HL-60 (cell line): ENCODE measurements at regions not wholly inside any gene's neighbourhood (a gene's known extent, or its start where the extent isn't known, plus 50 kb on each side); places are given as distances from the start of the nearest gene placed in this dataset.

ENCODE experiments used
- DNase-seq, 2 experiments: peaks; one replicate each; pipeline ENCODE4 v3.0.0-alpha.2; 2010 to 2020; ENCODE audit warnings: low read depth in 1 of 2, low spot score in 1 of 2
- H3K27ac ChIP-seq: fragments of 250-450 bp; sonication (Bioruptor Pico); replicated peaks from 2 replicates; pipeline ENCODE4 v1.5.1; 2020; ENCODE audit warnings: mild to moderate bottlenecking, moderate library complexity
- H3K27me3 ChIP-seq: fragments of 250-450 bp; sonication (Bioruptor Pico); 2 replicates; pipeline ENCODE4 v1.5.1; 2021; ENCODE audit warnings: mild to moderate bottlenecking, moderate library complexity; ENCODE audit not compliant: insufficient read depth, poor library complexity, severe bottlenecking
- H3K4me3 ChIP-seq: replicated peaks from 2 replicates; pipeline ENCODE4 v1.5.1; 2011; ENCODE audit warnings: mild to moderate bottlenecking, control low read depth, low read length; ENCODE audit not compliant: insufficient read depth
- CTCF ChIP-seq: IDR thresholded peaks from one replicate; pipeline ENCODE4 v1.5.1; 2011; ENCODE audit warnings: low read length, control low read depth, inconsistent platforms; ENCODE audit not compliant: insufficient read depth
- GABPA ChIP-seq: IDR thresholded peaks from 2 replicates; pipeline ENCODE4 v1.6.1; 2012; ENCODE audit warnings: low read depth
- POLR2AphosphoS5 ChIP-seq: IDR thresholded peaks from 2 replicates; pipeline ENCODE4 v1.6.1; 2012; ENCODE audit warnings: low read depth
- REST ChIP-seq: IDR thresholded peaks from 2 replicates; pipeline ENCODE4 v1.6.1; 2012; ENCODE audit warnings: low read depth; ENCODE audit not compliant: insufficient replicate concordance
- SPI1 ChIP-seq: IDR thresholded peaks from 2 replicates; pipeline ENCODE4 v1.6.1; 2012; ENCODE audit warnings: low read depth, mild to moderate bottlenecking, borderline replicate concordance

- no peaks in the 10 kb centered on the region for H3K27me3 ChIP-seq
- TF ChIP-seq POLR2AphosphoS5 (no peak), CTCF (no peak), REST (no peak), SPI1 (no peak), GABPA (no peak)
- no peak overlapping the region for H3K27ac ChIP-seq
- no peak for DNase-seq
- no peak overlapping the region for H3K4me3 ChIP-seq
Measured at GRCh38 chr5:143986516-143987212, 174.7 kb downstream of the HMHB1 start.

- TF ChIP-seq GABPA, result no peak
- TF ChIP-seq CTCF, result no peak
- TF ChIP-seq REST, result no peak
- no peak for DNase-seq
- H3K4me3 ChIP-seq, result no peak overlapping the region
- H3K27ac ChIP-seq, result no peak overlapping the region
- H3K27me3 ChIP-seq, result no peaks in the 10 kb centered on the region
Measured at GRCh38 chr5:143987264-143987663, 175.3 kb downstream of the HMHB1 start.

GRCh38 chr5:143987751-143988560 is 176.0 kb downstream of the HMHB1 start:
- no peak for DNase-seq
- H3K27ac ChIP-seq, result no peak overlapping the region

More at GRCh38 chr5:143987751-143988560, 176.0 kb downstream of the HMHB1 start:
- Histone ChIP-seq H3K27me3 (no peaks in the 10 kb centered on the region), H3K4me3 (no peak overlapping the region)
- TF ChIP-seq POLR2AphosphoS5 (no peak), CTCF (no peak), REST (no peak), GABPA (no peak), SPI1 (no peak)
